Endodermal cell (in vitro differentiated cells): ENCODE measurements at regions not wholly inside any gene's neighbourhood (a gene's known extent, or its start where the extent isn't known, plus 50 kb on each side); places are given as distances from the start of the nearest gene placed in this dataset.

Source experiments
- DNase-seq: peaks from one replicate; pipeline ENCODE4 v3.0.0-alpha.2; 2017
- H3K27ac ChIP-seq: 2 replicates; pipeline ENCODE4 v1.5.1; 2013; ENCODE audit warnings: mild to moderate bottlenecking, low read depth, low read length, moderate library complexity
- H3K27me3 ChIP-seq: 2 replicates; pipeline ENCODE4 v1.6.1; 2013; ENCODE audit warnings: mild to moderate bottlenecking, low read length, moderate library complexity; ENCODE audit not compliant: insufficient read depth, control insufficient read depth, poor library complexity, severe bottlenecking
- H3K36me3 ChIP-seq: 2 replicates; pipeline ENCODE4 v1.7.0; 2013; ENCODE audit warnings: mild to moderate bottlenecking, low read length, moderate library complexity; ENCODE audit not compliant: control insufficient read depth, insufficient read depth
- H3K4me1 ChIP-seq: one replicate; pipeline ENCODE4 v1.7.0; 2013; ENCODE audit warnings: low read length; ENCODE audit not compliant: control insufficient read depth, insufficient read depth
- H3K4me3 ChIP-seq: 2 replicates; pipeline ENCODE4 v1.5.1; 2013; ENCODE audit warnings: mild to moderate bottlenecking, low read length, moderate library complexity
- H3K9ac ChIP-seq: 2 replicates; pipeline ENCODE4 v1.6.1; 2013; ENCODE audit warnings: mild to moderate bottlenecking, low read length, moderate library complexity; ENCODE audit not compliant: poor library complexity, severe bottlenecking; ENCODE audit errors: extremely low read depth
- H3K9me3 ChIP-seq: 2 replicates; pipeline ENCODE4 v1.6.1; 2013; ENCODE audit warnings: mild to moderate bottlenecking, low read length, moderate library complexity; ENCODE audit not compliant: control insufficient read depth
- H3K27ac Mint-ChIP-seq: 2 replicates; pipeline ENCODE4 v1.8.0; 2020; ENCODE audit warnings: mixed read lengths
- H3K27me3 Mint-ChIP-seq: 2 replicates; pipeline ENCODE4 v1.8.0; 2021; ENCODE audit warnings: mild to moderate bottlenecking, mixed read lengths; ENCODE audit not compliant: insufficient read depth
- H3K36me3 Mint-ChIP-seq: 2 replicates; pipeline ENCODE4 v1.8.0; 2020; ENCODE audit warnings: low read depth, mixed read lengths
- H3K4me1 Mint-ChIP-seq: 2 replicates; pipeline ENCODE4 v1.8.0; 2020; ENCODE audit warnings: mixed read lengths
- H3K4me3 Mint-ChIP-seq: 2 replicates; pipeline ENCODE4 v1.8.0; 2020; ENCODE audit warnings: mild to moderate bottlenecking, moderate library complexity, mixed read lengths
- H3K9me3 Mint-ChIP-seq: 2 replicates; pipeline ENCODE4 v1.8.0; 2020; ENCODE audit warnings: mild to moderate bottlenecking, mixed read lengths
- CTCF ChIP-seq: fragments of 200-600 bp; sonication (generic); conservative IDR thresholded peaks from 2 replicates; pipeline ENCODE4 v1.5.0; 2021; ENCODE audit warnings: antibody characterized with exemption, mild to moderate bottlenecking
- WGBS, 2 experiments: methylation state at CpG; one replicate each; pipeline versions ENCODE4 v1.1.5 to v1.1.7; 2013; ENCODE audit warnings: missing lambda C conversion rate in 2 of 2, mixed read lengths in 1 of 2; ENCODE audit not compliant: insufficient coverage in 1 of 2, insufficient read length in 1 of 2; 5-methylcytosine and 5-hydroxymethylcytosine counted together

GRCh38 chr9:108205276-108205675 lies 650.5 kb downstream of the ACTL7B start:
- H3K9me3 Mint-ChIP-seq = peaks cover 5% of the 10 kb centered on the region
- peaks cover 3% of the 10 kb centered on the region for H3K9me3 ChIP-seq
- H3K4me3 Mint-ChIP-seq = no peak overlapping the region
- no peak for DNase-seq
- H3K9ac ChIP-seq = no peak overlapping the region
- no peaks in the 10 kb centered on the region for H3K36me3 Mint-ChIP-seq
- no peak overlapping the region for H3K27ac ChIP-seq
- no peak for TF ChIP-seq CTCF
- no peaks in the 10 kb centered on the region for H3K36me3 ChIP-seq
- H3K27ac Mint-ChIP-seq = no peak overlapping the region
- no peak overlapping the region for H3K4me3 ChIP-seq
- no peaks in the 10 kb centered on the region for H3K27me3 Mint-ChIP-seq
- H3K4me1 ChIP-seq = no peaks in the 10 kb centered on the region
- peaks cover 1% of the 10 kb centered on the region for H3K4me1 Mint-ChIP-seq
- H3K27me3 ChIP-seq = no peaks in the 10 kb centered on the region

- no peak for TF ChIP-seq CTCF
- Mint-ChIP-seq H3K4me1 (peaks cover 5% of the 10 kb centered on the region), H3K4me3 (no peak overlapping the region), H3K27ac (no peak overlapping the region), H3K36me3 (no peaks in the 10 kb centered on the region), H3K9me3 (no peaks in the 10 kb centered on the region), H3K27me3 (peaks cover 2% of the 10 kb centered on the region)
- Histone ChIP-seq H3K4me3 (no peak overlapping the region), H3K27ac (no peak overlapping the region), H3K9me3 (peaks cover 4% of the 10 kb centered on the region), H3K9ac (no peak overlapping the region), H3K27me3 (no peaks in the 10 kb centered on the region), H3K36me3 (no peaks in the 10 kb centered on the region), H3K4me1 (no peaks in the 10 kb centered on the region)
- WGBS, 2 experiments = 89 to 100% methylated on average over 1 of the region's 1 CpG
- no peak for DNase-seq
Measured at GRCh38 chr9:108197899-108198298, 657.9 kb downstream of the ACTL7B start.

- Histone ChIP-seq H3K36me3 (no peaks in the 10 kb centered on the region), H3K4me1 (no peaks in the 10 kb centered on the region), H3K9ac (no peak overlapping the region), H3K27me3 (no peaks in the 10 kb centered on the region), H3K27ac (no peak overlapping the region), H3K9me3 (peaks cover 4% of the 10 kb centered on the region), H3K4me3 (no peak overlapping the region)
- no peak for TF ChIP-seq CTCF
- DNase-seq = no peak
- Mint-ChIP-seq H3K9me3 (no peaks in the 10 kb centered on the region), H3K4me1 (peaks cover 5% of the 10 kb centered on the region), H3K27me3 (peaks cover 2% of the 10 kb centered on the region), H3K27ac (no peak overlapping the region), H3K4me3 (no peak overlapping the region), H3K36me3 (no peaks in the 10 kb centered on the region)
- 95% methylated on average over 3 of the region's 3 CpGs; no CpG with 5 or more reads in 1 of the 2 experiments for WGBS, 2 experiments
Measured at GRCh38 chr9:108197008-108197365, 658.8 kb downstream of the ACTL7B start.
